Glomerular endothelial cell (primary cell): ENCODE measurements at regions not wholly inside any gene's neighbourhood (a gene's known extent, or its start where the extent isn't known, plus 50 kb on each side); places are given as distances from the start of the nearest gene placed in this dataset.
"Not testable (repeated sequence)": the region's sequence is repeated elsewhere in the genome, so short reads cannot be mapped to it uniquely, and the experiment has no call there.

Experiments used
- DNase-seq: peaks from one replicate; pipeline ENCODE4 v3.0.0-alpha.2; 2011; ENCODE audit warnings: low read depth, low spot score; ENCODE audit errors: extremely low read depth

GRCh38 chr16:63481060-63481459, 1444.8 kb upstream of the CDH8 start:
- no peak for DNase-seq

GRCh38 chr16:63473725-63474124, 1437.5 kb upstream of the CDH8 start:
- DNase-seq: no peak

DNA sequence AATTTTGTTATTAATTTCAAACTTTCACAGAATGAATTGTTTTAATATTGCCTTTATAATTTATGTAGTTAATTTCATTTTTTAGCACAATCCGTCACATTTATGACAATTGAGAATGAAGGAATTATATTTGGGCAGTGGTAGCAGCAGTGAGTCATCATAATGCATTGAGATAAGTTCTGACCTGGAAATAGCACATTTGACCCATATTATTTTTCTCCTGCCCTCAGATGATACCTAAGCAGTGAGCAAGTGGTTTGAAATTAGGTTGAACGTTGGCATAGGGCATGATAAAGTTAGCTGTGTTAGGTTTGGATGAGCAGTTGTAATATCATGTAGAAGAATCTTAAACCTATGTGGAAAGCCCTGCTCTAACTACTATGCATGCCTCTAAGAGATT, 1431.3 kb upstream of the CDH8 start:
- DNase-seq: no peak

GRCh38 chr16:63462316-63462715, 1426.1 kb upstream of the CDH8 start:
- no peak for DNase-seq

GRCh38 chr16:63461248-63461841, 1425.1 kb upstream of the CDH8 start:
- DNase-seq: no peak

DNA sequence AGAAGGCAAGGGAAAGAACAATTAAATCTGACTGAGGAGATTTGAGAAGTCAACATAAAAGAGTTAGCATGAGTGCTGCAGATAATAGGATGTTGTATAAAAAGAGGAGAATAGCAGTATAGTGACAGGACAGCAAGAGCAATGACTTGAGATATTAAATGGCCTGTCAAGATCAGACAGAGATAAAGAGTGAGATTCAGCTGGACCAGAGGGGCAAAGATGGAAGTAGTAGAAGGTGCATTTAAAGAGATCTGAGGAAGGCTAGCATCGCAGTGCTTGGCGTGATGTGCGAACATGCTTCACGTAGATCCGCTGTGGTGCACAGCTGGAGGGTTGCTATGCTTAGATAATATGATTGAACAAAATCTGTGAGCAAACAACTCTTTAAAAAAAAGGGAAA, 1422.6 kb upstream of the CDH8 start:
- DNase-seq: no peak

GRCh38 chr16:63457869-63458268, 1421.6 kb upstream of the CDH8 start:
- no peak for DNase-seq

- DNase-seq: no peak
Observed at GRCh38 chr16:63453261-63453660, 1417.0 kb upstream of the CDH8 start.

- no peak for DNase-seq
Observed at GRCh38 chr16:63447121-63447520, 1410.9 kb upstream of the CDH8 start.

GRCh38 chr16:63442246-63442645, 1406.0 kb upstream of the CDH8 start:
- DNase-seq: no peak

DNA sequence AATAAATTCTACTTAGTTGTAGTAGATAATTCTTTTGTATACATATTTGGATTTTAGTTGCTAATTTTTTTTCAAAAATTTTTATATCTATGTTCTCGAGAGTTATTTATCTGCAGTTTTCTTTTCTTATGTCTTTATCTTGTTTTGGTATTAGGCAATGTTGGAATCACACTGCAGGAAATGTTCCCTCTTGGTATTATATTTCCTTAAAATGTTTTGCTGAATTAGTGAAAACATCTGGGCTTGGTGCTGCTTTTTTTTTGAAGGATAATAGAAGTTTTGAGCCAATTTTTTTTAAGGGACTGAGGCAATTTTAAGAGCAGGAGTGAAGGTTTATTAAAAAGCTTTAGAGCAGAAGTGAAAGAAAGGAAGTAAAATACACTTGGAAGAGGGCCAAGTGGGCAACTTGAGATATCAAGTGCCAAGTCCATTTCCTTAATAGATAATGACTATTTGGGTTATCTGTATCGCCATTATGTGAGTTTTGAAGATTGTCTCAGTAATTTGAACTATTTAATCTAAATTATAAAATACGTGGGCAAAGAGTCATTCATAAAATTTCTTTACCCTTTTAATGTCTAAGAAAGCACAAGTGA, 1390.1 kb upstream of the CDH8 start:
- no peak for DNase-seq

DNA sequence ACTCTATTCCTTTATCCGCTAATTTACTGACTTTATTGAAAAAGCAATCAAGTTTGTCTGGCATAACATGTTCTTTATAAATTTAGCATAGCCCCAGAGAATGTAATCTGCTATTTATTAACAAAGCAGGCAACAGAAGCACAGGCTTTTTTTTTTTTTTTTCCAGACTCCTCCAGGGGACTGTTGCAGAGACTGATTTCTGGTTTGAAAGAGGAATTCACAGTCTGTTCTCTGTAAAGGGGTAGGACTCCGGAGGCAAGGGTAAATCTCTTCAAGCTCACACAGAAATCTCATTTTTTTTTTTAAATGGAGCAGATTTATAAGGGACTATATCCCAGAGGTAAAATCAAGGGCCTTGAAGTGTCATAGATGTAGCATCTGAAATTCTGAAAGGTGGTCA, 1386.5 kb upstream of the CDH8 start:
- DNase-seq: no peak

GRCh38 chr16:63416712-63417111, 1380.5 kb upstream of the CDH8 start:
- no peak for DNase-seq

- DNase-seq: no peak
Observed at GRCh38 chr16:63415014-63415413, 1378.8 kb upstream of the CDH8 start.

DNA sequence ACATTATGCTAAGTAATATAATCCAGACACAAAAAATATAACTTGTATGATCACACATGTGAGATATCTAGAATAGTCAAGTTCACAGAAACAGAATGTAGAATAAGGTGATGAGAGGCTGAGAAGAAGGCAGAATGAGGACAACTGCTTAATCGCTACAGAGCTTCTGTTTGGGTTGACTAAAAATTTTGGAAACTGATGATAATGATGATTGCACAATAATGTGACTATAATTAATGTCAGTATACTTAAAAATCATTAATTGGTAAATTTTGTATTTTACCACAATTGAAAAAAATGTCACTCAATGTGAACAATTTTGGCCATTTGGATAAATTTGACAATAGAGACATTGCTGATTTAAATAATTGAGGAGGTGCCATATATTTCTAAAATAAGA, 1374.4 kb upstream of the CDH8 start:
- DNase-seq: no peak

- no peak for DNase-seq
Observed at GRCh38 chr16:63403792-63404191, 1367.6 kb upstream of the CDH8 start.

DNA sequence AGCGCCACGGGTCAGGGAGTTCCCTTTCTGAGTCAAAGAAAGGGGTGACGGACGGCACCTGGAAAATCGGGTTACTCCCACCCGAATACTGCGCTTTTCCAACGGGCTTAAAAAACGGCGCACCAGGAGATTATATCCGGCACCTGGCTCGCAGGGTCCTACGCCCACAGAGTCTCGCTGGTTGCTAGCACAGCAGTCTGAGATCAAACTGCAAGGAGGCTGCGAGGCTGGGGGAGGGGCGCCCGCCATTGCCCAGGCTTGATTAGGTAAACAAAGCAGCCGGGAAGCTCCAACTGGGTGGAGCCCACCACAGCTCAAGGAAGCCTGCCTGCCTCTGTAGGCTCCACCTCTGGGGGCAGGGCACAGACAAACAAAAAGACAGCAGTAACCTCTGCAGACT, 1352.0 kb upstream of the CDH8 start:
- not testable (repeated sequence) for DNase-seq

DNA sequence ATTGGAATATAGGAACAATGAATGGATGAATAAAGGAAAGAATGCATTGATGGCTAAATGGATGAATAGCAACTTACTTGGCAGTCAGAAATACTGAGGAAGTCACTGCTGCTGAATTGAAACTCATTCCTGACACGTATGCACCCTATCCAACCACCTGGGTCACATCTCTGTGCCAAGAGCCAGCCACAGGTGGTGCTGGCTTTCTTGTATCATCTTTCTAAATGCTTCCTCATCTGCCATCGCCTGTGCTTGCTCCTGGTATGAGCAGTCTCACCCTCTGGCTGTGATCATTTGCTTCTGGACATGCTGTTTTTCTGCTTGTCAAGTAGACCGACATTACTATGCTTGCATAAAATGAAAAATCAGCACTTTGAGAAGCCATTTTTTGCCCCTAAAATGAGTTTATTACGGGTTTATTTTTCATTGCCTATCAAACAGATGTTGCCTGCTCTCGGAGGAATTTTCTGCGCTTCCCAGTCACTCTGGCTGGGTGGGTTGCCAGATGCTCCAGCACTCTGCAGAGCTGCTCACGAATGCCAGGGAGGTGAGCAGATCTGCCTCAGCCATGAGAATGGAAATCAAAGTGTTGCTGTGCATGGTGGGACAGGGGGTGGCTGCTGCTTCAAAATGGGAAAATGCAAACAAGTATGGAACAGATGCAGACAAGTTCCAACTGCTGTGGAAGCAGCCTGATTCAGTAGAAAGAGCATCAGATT, 1349.6 kb upstream of the CDH8 start:
- DNase-seq: no peak

GRCh38 chr16:63373744-63374143, 1337.5 kb upstream of the CDH8 start:
- DNase-seq: no peak

DNA sequence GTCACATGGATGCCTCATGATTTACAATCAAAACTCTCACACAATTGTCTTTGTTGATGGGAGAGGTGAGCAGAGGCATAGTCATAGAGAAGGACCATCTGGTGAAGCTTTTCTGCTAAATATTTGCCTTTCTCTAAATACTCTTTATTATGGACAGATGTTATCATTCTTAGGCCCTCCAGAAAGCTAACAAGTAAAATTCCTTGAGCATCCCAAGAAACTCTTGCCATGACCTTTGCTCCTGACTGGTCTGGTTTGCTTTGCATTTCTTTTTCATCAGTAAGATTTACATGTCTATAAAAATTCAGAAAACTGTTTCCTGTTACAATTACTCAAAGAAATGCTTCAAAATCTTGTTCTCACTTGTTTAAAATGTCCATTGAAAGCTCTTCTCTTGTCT, 1336.6 kb upstream of the CDH8 start:
- DNase-seq: no peak

DNA sequence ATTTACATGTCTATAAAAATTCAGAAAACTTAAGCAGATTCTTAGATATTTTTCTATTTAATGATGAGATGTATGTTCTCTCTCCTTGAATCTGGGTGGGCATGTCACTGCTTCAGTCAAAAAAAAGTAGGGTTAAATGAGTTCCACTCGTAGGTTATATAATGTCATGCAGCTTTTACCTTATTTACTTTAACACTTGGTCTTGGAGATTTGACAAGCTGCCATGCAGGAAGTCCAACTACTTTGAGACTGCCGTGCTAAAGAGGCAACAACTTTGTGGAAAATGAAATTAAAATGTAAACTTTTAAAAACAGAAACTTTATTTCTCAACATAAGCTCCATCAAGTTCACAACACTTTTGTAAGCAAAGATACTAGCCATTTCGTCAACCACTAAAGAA, 1336.0 kb upstream of the CDH8 start:
- DNase-seq: no peak

GRCh38 chr16:63365649-63366304, 1329.5 kb upstream of the CDH8 start:
- DNase-seq: no peak
